C4-2B (cell line): ENCODE measurements at regions not wholly inside any gene's neighbourhood (a gene's known extent, or its start where the extent isn't known, plus 50 kb on each side); places are given as distances from the start of the nearest gene placed in this dataset.
"Not testable (repeated sequence)": the region's sequence is repeated elsewhere in the genome, so short reads cannot be mapped to it uniquely, and the experiment has no call there.

Experiments used
- H3K27ac ChIP-seq: fragments of 450-650 bp; 2 replicates; pipeline ENCODE4 v1.5.1; 2017
- ZFX ChIP-seq: fragments of 450-650 bp; IDR thresholded peaks from 2 replicates; pipeline ENCODE4 v1.6.1; 2017
- TF ChIP-seq, protein P1 (sequence below): fragments of 450-650 bp; conservative IDR thresholded peaks from 2 replicates; pipeline ENCODE4 v1.5.1; 2017; ENCODE audit warnings: mild to moderate bottlenecking

DNA sequence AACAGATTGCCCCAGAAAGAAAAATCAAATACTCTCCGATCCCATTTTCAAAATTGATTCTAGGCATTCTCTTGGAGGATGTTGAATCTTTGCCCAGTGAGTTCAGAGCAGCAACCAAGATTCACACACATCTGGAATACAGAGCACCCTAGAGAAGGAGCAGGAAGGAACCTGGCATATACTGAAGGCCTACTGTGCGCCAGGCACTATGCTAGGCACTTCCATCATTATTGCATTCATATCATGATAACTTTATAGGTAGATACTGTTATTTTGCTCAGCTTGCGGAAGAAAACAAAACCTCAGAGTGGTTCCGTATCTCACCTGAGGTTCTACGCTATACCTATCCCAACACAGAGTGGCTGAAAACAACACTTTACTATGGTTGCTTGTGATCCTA, 160.3 kb upstream of the SERTAD2 start:
- TF ChIP-seq ZFX, result no peak
- TF ChIP-seq, protein P1, sequence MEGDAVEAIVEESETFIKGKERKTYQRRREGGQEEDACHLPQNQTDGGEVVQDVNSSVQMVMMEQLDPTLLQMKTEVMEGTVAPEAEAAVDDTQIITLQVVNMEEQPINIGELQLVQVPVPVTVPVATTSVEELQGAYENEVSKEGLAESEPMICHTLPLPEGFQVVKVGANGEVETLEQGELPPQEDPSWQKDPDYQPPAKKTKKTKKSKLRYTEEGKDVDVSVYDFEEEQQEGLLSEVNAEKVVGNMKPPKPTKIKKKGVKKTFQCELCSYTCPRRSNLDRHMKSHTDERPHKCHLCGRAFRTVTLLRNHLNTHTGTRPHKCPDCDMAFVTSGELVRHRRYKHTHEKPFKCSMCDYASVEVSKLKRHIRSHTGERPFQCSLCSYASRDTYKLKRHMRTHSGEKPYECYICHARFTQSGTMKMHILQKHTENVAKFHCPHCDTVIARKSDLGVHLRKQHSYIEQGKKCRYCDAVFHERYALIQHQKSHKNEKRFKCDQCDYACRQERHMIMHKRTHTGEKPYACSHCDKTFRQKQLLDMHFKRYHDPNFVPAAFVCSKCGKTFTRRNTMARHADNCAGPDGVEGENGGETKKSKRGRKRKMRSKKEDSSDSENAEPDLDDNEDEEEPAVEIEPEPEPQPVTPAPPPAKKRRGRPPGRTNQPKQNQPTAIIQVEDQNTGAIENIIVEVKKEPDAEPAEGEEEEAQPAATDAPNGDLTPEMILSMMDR, result no peak
- H3K27ac ChIP-seq, result no peak overlapping the region

DNA sequence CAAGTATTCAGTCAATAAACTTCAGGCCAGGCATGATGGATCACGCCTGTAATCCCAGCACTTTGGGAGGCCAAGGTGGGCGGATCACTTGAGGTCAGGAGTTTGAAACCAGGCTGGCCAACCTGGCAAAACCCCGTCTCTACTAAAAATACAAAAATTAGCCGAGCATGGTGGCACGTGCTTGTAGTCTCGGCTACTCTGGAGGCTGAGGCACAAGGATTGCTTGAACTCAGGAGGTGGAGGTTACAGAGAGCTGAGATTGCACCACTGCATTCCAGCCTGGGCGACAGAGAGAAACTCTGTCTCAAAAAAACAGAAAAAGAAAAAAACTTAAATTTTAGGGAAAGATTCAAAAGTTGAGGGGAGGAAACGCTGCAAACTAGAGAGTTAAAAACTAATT, 162.8 kb upstream of the SERTAD2 start:
- not testable (repeated sequence) for H3K27ac ChIP-seq

DNA sequence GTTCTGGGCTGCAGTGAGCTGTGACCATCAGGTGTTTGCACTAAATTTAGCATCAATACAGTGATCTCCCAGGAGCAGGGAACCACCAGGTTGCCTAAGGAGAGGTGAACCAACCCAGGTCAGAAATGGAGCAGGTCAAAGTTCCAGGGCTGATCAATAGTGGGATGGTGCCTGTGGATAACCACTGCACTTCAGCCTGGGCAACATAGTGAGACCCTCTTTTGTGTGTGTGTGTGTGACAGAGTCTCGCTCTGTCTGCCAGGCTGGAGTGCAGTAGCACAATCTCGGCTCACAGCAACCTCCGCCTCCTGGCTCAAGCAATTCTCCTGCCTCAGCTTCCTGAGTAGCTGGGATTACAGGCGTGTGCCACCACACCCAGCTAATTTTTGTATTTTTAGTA, 163.7 kb upstream of the SERTAD2 start:
- TF ChIP-seq, protein P1, result no peak
- TF ChIP-seq ZFX, result no peak
- H3K27ac ChIP-seq, result no peak overlapping the region

DNA sequence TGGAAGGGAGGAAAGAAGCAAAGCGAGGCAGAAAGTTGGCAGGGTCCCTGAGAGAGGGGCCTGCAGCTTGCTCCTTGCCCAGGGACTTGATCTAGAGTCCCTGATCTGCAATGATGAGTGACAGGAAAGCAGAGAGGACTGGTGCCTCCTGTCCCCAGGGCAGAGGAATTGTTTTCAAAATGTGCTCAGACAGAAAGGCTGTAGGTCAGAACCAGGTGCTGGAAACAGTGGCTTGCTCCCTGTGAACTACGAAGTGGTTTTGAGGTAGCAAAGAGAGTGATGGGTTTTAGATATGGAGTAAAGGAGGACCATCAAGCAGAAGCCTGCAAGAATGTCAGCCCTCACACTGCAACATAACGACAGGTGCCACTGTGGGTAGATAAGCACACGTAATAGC, 164.9 kb upstream of the SERTAD2 start:
- TF ChIP-seq, protein P1, result no peak
- no peak for TF ChIP-seq ZFX
- no peak overlapping the region for H3K27ac ChIP-seq

DNA sequence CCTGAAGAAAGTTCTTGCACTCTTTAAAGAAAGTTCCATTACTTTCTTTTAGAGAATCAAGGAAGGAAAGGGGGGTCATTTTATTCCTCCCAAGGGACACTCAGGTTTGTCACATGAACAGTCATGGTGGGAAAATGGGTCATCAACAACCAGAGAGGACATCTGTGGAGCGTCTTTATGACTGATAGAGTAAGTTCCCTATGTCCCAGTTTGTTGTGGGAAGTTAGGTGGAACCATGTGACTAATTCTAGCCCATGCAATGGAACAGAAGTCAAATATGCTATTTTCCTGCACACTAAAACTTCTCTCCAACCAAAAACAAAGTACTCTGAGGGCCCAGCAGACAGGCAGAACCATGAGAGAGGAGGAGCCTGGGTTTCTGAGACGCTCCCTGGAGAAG, 165.6 kb upstream of the SERTAD2 start:
- TF ChIP-seq, protein P1, result no peak
- TF ChIP-seq ZFX, result no peak
- H3K27ac ChIP-seq, result no peak overlapping the region

DNA sequence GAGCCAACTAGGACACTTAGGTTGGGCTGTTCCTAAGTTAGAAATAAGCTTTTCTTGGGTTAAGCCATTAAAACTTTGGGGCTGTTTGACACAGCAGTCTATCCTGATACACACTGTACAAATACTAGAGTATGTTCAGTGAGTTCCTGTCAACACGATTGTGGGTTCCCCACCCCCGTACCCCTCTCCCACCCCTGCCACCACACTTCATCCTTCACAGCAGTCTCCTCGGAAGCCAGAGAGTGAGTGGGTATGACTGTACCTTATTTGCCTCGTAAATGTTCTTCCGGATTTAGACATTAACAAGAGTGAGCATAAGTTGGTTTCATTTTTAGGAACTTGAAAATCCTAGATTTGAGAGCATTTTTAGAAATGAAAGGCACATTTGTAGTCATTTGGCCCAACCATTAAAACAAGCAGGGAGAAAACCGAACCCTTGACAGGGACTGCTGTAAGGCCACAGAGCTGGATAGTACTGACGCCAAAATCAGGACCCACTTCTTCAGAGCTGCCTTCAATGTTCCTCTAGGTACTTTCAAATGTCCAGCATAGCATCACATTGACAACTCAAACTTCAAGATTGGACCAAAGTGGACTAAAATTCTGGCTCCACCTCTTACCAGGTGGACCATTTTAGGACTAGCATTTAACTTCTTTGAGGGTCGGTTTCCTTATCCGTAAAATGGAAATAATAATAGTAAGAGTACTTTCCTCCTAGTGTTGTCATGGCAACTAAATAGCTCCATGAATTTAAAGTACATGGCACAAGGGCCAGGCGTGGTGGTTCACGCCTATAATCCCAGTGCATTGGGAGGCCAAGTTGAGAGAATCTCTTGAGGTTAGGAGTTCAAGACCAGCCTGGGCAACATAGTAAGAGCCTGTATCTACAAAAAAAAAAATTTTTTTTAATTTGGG, 166.3 kb upstream of the SERTAD2 start:
- H3K27ac ChIP-seq, result no peak overlapping the region

DNA sequence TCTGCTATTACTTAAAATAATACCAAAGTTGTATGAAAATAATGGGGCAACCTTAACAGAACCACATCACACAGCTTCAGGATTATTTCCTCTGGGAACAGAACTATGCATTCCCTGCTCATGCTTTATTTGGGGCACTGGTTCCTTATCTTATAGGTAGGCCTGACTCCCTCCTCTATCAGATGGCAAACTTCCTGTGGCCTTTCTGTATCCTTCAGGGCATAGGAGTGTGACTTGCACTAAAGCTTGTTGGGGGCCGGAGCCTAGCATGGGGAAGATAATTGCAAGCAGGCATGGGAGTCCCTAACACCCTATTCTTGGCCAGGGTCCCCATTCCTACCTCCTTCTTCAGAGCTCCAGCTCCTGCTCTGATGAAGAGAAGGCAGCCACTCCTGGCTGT, 167.2 kb upstream of the SERTAD2 start:
- H3K27ac ChIP-seq, result no peak overlapping the region
- TF ChIP-seq, protein P1, result no peak
- no peak for TF ChIP-seq ZFX

More for the DNA sequence above, 166.3 kb upstream of the SERTAD2 start:
- TF ChIP-seq, protein P1, result no peak
- TF ChIP-seq ZFX, result no peak

DNA sequence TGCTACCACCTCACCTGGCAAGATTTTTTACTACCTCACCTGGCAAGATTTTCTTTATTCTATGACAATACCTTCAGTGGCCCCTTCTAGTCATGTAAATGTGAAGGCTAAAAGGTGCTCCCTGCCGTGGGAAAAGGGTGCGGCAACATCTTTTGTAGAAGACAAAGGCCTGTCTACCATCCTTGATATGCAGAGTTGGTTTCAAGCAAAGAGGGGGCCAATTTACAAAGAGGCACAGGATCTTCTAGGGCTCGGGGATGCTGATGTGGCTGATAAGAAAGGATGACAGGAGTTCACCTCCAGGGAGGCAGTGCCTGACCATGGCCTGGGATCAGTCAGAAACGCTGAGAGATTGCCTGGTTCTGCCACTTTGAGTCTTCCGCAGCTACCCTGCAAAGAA, 165.4 kb upstream of the SLC1A4 start:
- TF ChIP-seq ZFX, result no peak
- TF ChIP-seq, protein P1, result no peak
- H3K27ac ChIP-seq, result no peak overlapping the region
